Neural cell (in vitro differentiated cells): ENCODE measurements at regions not wholly inside any gene's neighbourhood (a gene's known extent, or its start where the extent isn't known, plus 50 kb on each side); places are given as distances from the start of the nearest gene placed in this dataset.

Experiments used
- POLR2AphosphoS5 ChIP-seq: IDR thresholded peaks from 2 replicates; pipeline ENCODE4 v1.6.1; 2012
- SMC3 ChIP-seq: fragments of 450-650 bp; conservative IDR thresholded peaks from 2 replicates; pipeline ENCODE4 v1.6.1; 2014; ENCODE audit warnings: antibody characterized with exemption, mild to moderate bottlenecking, moderate library complexity; ENCODE audit not compliant: poor library complexity
- TAF1 ChIP-seq: IDR thresholded peaks from 2 replicates; pipeline ENCODE4 v1.6.1; 2012; ENCODE audit warnings: low read depth
- TF ChIP-seq, protein P1 (sequence below): fragments of 450-650 bp; IDR thresholded peaks from 2 replicates; pipeline ENCODE4 v1.5.1; 2014; ENCODE audit warnings: antibody characterized with exemption, mild to moderate bottlenecking, moderate library complexity; ENCODE audit not compliant: poor library complexity, severe bottlenecking

DNA sequence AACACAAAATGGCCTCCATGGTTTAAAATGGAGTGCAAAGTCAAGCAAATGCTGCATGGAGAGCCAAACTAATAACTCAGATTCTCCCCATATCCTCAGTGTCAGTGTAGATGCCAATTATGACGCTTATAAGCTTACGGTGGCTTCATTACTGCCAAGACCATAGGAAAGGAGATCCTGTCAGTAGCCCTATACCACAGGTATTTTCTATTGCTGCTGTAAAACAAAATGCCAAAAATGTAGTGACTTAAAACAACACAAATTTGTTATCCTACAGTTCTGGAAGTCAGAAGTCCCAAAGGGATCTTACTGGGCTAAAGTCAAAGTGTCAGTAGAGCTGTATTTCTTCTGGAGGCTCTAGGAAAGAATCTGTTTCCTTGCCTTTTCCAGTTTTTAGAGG, 149.8 kb upstream of the GBE1 start:
- TF ChIP-seq, protein P1, sequence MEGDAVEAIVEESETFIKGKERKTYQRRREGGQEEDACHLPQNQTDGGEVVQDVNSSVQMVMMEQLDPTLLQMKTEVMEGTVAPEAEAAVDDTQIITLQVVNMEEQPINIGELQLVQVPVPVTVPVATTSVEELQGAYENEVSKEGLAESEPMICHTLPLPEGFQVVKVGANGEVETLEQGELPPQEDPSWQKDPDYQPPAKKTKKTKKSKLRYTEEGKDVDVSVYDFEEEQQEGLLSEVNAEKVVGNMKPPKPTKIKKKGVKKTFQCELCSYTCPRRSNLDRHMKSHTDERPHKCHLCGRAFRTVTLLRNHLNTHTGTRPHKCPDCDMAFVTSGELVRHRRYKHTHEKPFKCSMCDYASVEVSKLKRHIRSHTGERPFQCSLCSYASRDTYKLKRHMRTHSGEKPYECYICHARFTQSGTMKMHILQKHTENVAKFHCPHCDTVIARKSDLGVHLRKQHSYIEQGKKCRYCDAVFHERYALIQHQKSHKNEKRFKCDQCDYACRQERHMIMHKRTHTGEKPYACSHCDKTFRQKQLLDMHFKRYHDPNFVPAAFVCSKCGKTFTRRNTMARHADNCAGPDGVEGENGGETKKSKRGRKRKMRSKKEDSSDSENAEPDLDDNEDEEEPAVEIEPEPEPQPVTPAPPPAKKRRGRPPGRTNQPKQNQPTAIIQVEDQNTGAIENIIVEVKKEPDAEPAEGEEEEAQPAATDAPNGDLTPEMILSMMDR = no peak
- TF ChIP-seq SMC3 = no peak
- no peak for TF ChIP-seq POLR2AphosphoS5
- TF ChIP-seq TAF1 = no peak
